GM12891 (cell line): ENCODE measurements at regions not wholly inside any gene's neighbourhood (a gene's known extent, or its start where the extent isn't known, plus 50 kb on each side); places are given as distances from the start of the nearest gene placed in this dataset.

ENCODE experiments used
- POLR2AphosphoS5 ChIP-seq: IDR thresholded peaks from 2 replicates; pipeline ENCODE4 v1.6.1; 2011; ENCODE audit warnings: low read depth, low read length, control low read depth
- SPI1 ChIP-seq: IDR thresholded peaks from 2 replicates; pipeline ENCODE4 v1.6.1; 2011; ENCODE audit warnings: low read depth, low read length, control low read depth
- TAF1 ChIP-seq: IDR thresholded peaks from 2 replicates; pipeline ENCODE4 v1.6.1; 2011; ENCODE audit warnings: low read depth, low read length, control low read depth

- TF ChIP-seq POLR2AphosphoS5 (no peak), TAF1 (no peak), SPI1 (no peak)
Observed at GRCh38 chr3:180414157-180414556, 187.8 kb upstream of the TTC14 start.
